Erythroblast (primary cell): ENCODE measurements at regions not wholly inside any gene's neighbourhood (a gene's known extent, or its start where the extent isn't known, plus 50 kb on each side); places are given as distances from the start of the nearest gene placed in this dataset.

Experiments
- GATA1 ChIP-seq: IDR thresholded peaks from 2 replicates; pipeline ENCODE4 v1.6.1; 2011; ENCODE audit warnings: low read depth, mild to moderate bottlenecking, control low read depth, low read length, moderate library complexity
- POLR2A ChIP-seq: IDR thresholded peaks from 2 replicates; pipeline ENCODE4 v1.6.1; 2011; ENCODE audit warnings: mild to moderate bottlenecking, low read length

GRCh38 chr1:38198099-38198498, 151.5 kb upstream of the POU3F1 start:
- no peak for TF ChIP-seq POLR2A
- no peak for TF ChIP-seq GATA1
